DOHH2 (cell line): ENCODE measurements at regions not wholly inside any gene's neighbourhood (a gene's known extent, or its start where the extent isn't known, plus 50 kb on each side); places are given as distances from the start of the nearest gene placed in this dataset.

ENCODE experiments used
- H3F3A ChIP-seq: fragments of 200-600 bp; sonication (generic), shearing (Covaris generic); 2 replicates; pipeline ENCODE4 v1.6.0; 2016; ENCODE audit warnings: antibody characterized with exemption, mild to moderate bottlenecking; ENCODE audit not compliant: control insufficient read depth, insufficient read depth
- H3K27ac ChIP-seq: fragments of 200-600 bp; sonication (generic); 2 replicates; pipeline ENCODE4 v1.5.1; 2014; ENCODE audit warnings: low read depth, mild to moderate bottlenecking, low read length, moderate library complexity
- H3K27me3 ChIP-seq: fragments of 200-600 bp; sonication (generic); 2 replicates; pipeline ENCODE4 v1.6.1; 2014; ENCODE audit warnings: mild to moderate bottlenecking, low read length, mixed read lengths; ENCODE audit not compliant: control insufficient read depth
- H3K36me3 ChIP-seq: fragments of 200-600 bp; sonication (generic); 2 replicates; pipeline ENCODE4 v1.6.1; 2014; ENCODE audit warnings: mild to moderate bottlenecking, low read length, moderate library complexity, mixed read lengths; ENCODE audit not compliant: control insufficient read depth
- H3K4me1 ChIP-seq: fragments of 200-600 bp; sonication (generic); 2 replicates; pipeline ENCODE4 v1.6.1; 2014; ENCODE audit warnings: mild to moderate bottlenecking, low read length, mixed read lengths; ENCODE audit not compliant: control insufficient read depth
- H3K4me2 ChIP-seq: fragments of 200-600 bp; sonication (generic); 2 replicates; pipeline ENCODE4 v1.6.0; 2014; ENCODE audit warnings: mild to moderate bottlenecking, low read length, moderate library complexity
- H3K4me3 ChIP-seq: fragments of 200-600 bp; sonication (generic); 2 replicates; pipeline ENCODE4 v1.5.1; 2014; ENCODE audit warnings: mild to moderate bottlenecking, low read length, mixed read lengths
- H3K79me2 ChIP-seq: fragments of 200-600 bp; sonication (generic); 2 replicates; pipeline ENCODE4 v1.6.1; 2014; ENCODE audit warnings: mild to moderate bottlenecking, low read length, mixed read lengths; ENCODE audit not compliant: control insufficient read depth
- H3K9me2 ChIP-seq: fragments of 200-600 bp; sonication (generic); replicated peaks from 2 replicates; pipeline ENCODE4 v1.6.1; 2014; ENCODE audit warnings: mild to moderate bottlenecking, low read length, mixed read lengths; ENCODE audit not compliant: control insufficient read depth
- H3K9me3 ChIP-seq: fragments of 200-600 bp; sonication (generic); 2 replicates; pipeline ENCODE4 v1.6.1; 2014; ENCODE audit warnings: antibody characterized with exemption, low read length, mixed read lengths; ENCODE audit not compliant: control insufficient read depth, insufficient read depth
- H4K20me1 ChIP-seq: fragments of 200-600 bp; sonication (generic); 2 replicates; pipeline ENCODE4 v1.6.0; 2014; ENCODE audit warnings: low read depth, mild to moderate bottlenecking, antibody characterized with exemption, low read length, moderate library complexity; ENCODE audit not compliant: control insufficient read depth, insufficient read depth
- CTCF ChIP-seq: fragments of 200-600 bp; sonication (generic); IDR thresholded peaks from one replicate; pipeline ENCODE4 v1.5.1; 2014; ENCODE audit warnings: antibody characterized with exemption, mild to moderate bottlenecking, low read depth, low read length; ENCODE audit not compliant: poor library complexity, severe bottlenecking
- EZH2phosphoT487 ChIP-seq: fragments of 200-600 bp; sonication (generic); IDR thresholded peaks from 2 replicates; pipeline ENCODE4 v1.6.1; 2017; ENCODE audit warnings: borderline replicate concordance, mild to moderate bottlenecking, antibody characterized with exemption, low read length, moderate library complexity, mixed read lengths

- H3K9me2 ChIP-seq = no peaks in the 10 kb centered on the region
- no peaks in the 10 kb centered on the region for H3K36me3 ChIP-seq
- H4K20me1 ChIP-seq = no peaks in the 10 kb centered on the region
- no peaks in the 10 kb centered on the region for H3K79me2 ChIP-seq
- no peaks in the 10 kb centered on the region for H3K9me3 ChIP-seq
- no peak overlapping the region for H3K27ac ChIP-seq
- H3K27me3 ChIP-seq = no peaks in the 10 kb centered on the region
- TF ChIP-seq CTCF (no peak), EZH2phosphoT487 (no peak)
- no peak overlapping the region for H3K4me3 ChIP-seq
- no peak overlapping the region for H3K4me2 ChIP-seq
- no peaks in the 10 kb centered on the region for H3K4me1 ChIP-seq
- H3F3A ChIP-seq = no peaks in the 10 kb centered on the region
Observed at GRCh38 chr5:52199833-52200232, 587.9 kb upstream of the ITGA1 start.

- Histone ChIP-seq H3F3A (no peaks in the 10 kb centered on the region), H3K27me3 (no peaks in the 10 kb centered on the region), H4K20me1 (no peaks in the 10 kb centered on the region), H3K4me1 (no peaks in the 10 kb centered on the region), H3K4me3 (no peak overlapping the region), H3K79me2 (no peaks in the 10 kb centered on the region), H3K9me3 (no peaks in the 10 kb centered on the region), H3K36me3 (no peaks in the 10 kb centered on the region), H3K9me2 (no peaks in the 10 kb centered on the region), H3K27ac (no peak overlapping the region), H3K4me2 (no peak overlapping the region)
- TF ChIP-seq CTCF (no peak), EZH2phosphoT487 (no peak)
Observed at GRCh38 chr5:52202256-52202655, 585.5 kb upstream of the ITGA1 start.

GRCh38 chr5:52204310-52204709 is 583.4 kb upstream of the ITGA1 start:
- no peak overlapping the region for H3K4me2 ChIP-seq
- H3K4me3 ChIP-seq = no peak overlapping the region
- no peaks in the 10 kb centered on the region for H3K27me3 ChIP-seq
- H3K4me1 ChIP-seq = no peaks in the 10 kb centered on the region
- no peaks in the 10 kb centered on the region for H3F3A ChIP-seq
- no peaks in the 10 kb centered on the region for H3K9me2 ChIP-seq
- no peaks in the 10 kb centered on the region for H3K36me3 ChIP-seq
- no peaks in the 10 kb centered on the region for H4K20me1 ChIP-seq
- TF ChIP-seq CTCF (no peak), EZH2phosphoT487 (no peak)
- H3K79me2 ChIP-seq = no peaks in the 10 kb centered on the region
- H3K27ac ChIP-seq = no peak overlapping the region
- H3K9me3 ChIP-seq = no peaks in the 10 kb centered on the region
